Endothelial cell of umbilical vein (primary cell): ENCODE measurements at regions not wholly inside any gene's neighbourhood (a gene's known extent, or its start where the extent isn't known, plus 50 kb on each side); places are given as distances from the start of the nearest gene placed in this dataset.

ENCODE experiments used
- BruUV-seq: library from RNA; stranded (reverse); fragments of 400-500 nt; replicated peaks from 2 replicates; lab custom pipeline; 2021; lab: Mats Ljungman, UMichigan
- CTCF ChIA-PET: fragments of 300-600, 350-600 bp; sonication (Branson Sonifier 250); formaldehyde crosslinking; loops from one replicate; lab custom pipeline; 2021; ENCODE audit warnings: antibody characterized with exemption, inconsistent platforms; lab: Charles Lee
- POLR2A ChIA-PET: fragments of 300-600, 350-600 bp; sonication (Branson Sonifier 250); formaldehyde crosslinking; loops from one replicate; lab custom pipeline; 2021; ENCODE audit warnings: antibody characterized with exemption, inconsistent platforms; lab: Charles Lee
- DNase-seq: peaks from one replicate; pipeline ENCODE4 v3.0.0-alpha.2; 2011; ENCODE audit warnings: low read depth, low spot score
- FAIRE-seq: peaks from 2 replicates; lab custom pipeline; 2011; peaks lifted over from hg19 to GRCh38; lab: Jason Lieb, UNC
- H2AFZ ChIP-seq: 2 replicates; pipeline ENCODE4 v1.6.0; 2012; ENCODE audit warnings: low read depth, low read length, control low read depth, inconsistent platforms
- H3K27ac ChIP-seq: 2 replicates; pipeline ENCODE4 v1.5.1; 2011; ENCODE audit warnings: low read depth, mild to moderate bottlenecking, control low read depth, low read length, moderate library complexity; ENCODE audit not compliant: insufficient read depth
- H3K27me3 ChIP-seq, 2 experiments: 2 replicates each; pipeline versions ENCODE4 v1.6.0 to v1.6.1; 2011; ENCODE audit warnings: low read length in 2 of 2, mixed read lengths in 1 of 2; ENCODE audit not compliant: control insufficient read depth in 2 of 2, insufficient read depth in 2 of 2
- H3K36me3 ChIP-seq, 2 experiments: 2 replicates in 1 of 2; 3 replicates in 1 of 2; pipeline ENCODE4 v1.5.1; 2011; ENCODE audit warnings: low read length in 2 of 2, mild to moderate bottlenecking in 1 of 2, moderate library complexity in 1 of 2; ENCODE audit not compliant: control insufficient read depth in 2 of 2, insufficient read depth in 2 of 2; ENCODE audit errors: extremely low read depth in 1 of 2
- H3K4me1 ChIP-seq: 3 replicates; pipeline ENCODE4 v1.5.1; 2011; ENCODE audit warnings: mild to moderate bottlenecking, low read length; ENCODE audit not compliant: control insufficient read depth, insufficient read depth; ENCODE audit errors: extremely low read depth
- H3K4me2 ChIP-seq: 2 replicates; pipeline ENCODE4 v1.6.1; 2011; ENCODE audit warnings: low read length, control low read depth, mixed read lengths; ENCODE audit not compliant: insufficient read depth
- H3K4me3 ChIP-seq, 3 experiments: fragments of 200-600 bp in 1 of 3; sonication (generic), shearing (Covaris generic) in 1 of 3; replicated peaks in 1 of 3; 2 replicates each; pipeline ENCODE4 v1.5.1; 2011 to 2016; ENCODE audit warnings: control low read depth in 3 of 3, low read length in 3 of 3, mild to moderate bottlenecking in 2 of 3, inconsistent platforms in 1 of 3, low read depth in 1 of 3, moderate library complexity in 1 of 3; ENCODE audit not compliant: insufficient read depth in 1 of 3
- H3K79me2 ChIP-seq: 2 replicates; pipeline ENCODE4 v1.6.0; 2012; ENCODE audit warnings: low read length, inconsistent platforms; ENCODE audit not compliant: control insufficient read depth, insufficient read depth
- H3K9ac ChIP-seq: replicated peaks from 2 replicates; pipeline ENCODE3; 2011; ENCODE audit warnings: low read length, control low read depth; ENCODE audit not compliant: insufficient read depth; ENCODE audit errors: extremely low read depth
- H3K9me1 ChIP-seq: replicated peaks from 3 replicates; pipeline ENCODE4 v1.6.0; 2011; ENCODE audit warnings: mild to moderate bottlenecking, low read length; ENCODE audit not compliant: control insufficient read depth, insufficient read depth; ENCODE audit errors: extremely low read depth
- H3K9me3 ChIP-seq: replicated peaks from 2 replicates; pipeline ENCODE4 v1.5.1; 2012; ENCODE audit warnings: low read length, inconsistent platforms; ENCODE audit not compliant: control insufficient read depth, insufficient read depth
- H4K20me1 ChIP-seq: replicated peaks from 2 replicates; pipeline ENCODE3; 2011; ENCODE audit warnings: mild to moderate bottlenecking, low read length; ENCODE audit not compliant: control insufficient read depth, insufficient read depth; ENCODE audit errors: extremely low read depth
- EZH2 ChIP-seq: IDR thresholded peaks from 2 replicates; pipeline ENCODE4 v1.6.1; 2012; ENCODE audit warnings: borderline replicate concordance, low read depth, mild to moderate bottlenecking, moderate library complexity, low read length, inconsistent platforms; ENCODE audit not compliant: severe bottlenecking
- FOS ChIP-seq: IDR thresholded peaks from 2 replicates; pipeline ENCODE4 v1.6.1; 2011; ENCODE audit warnings: mild to moderate bottlenecking, low read length, moderate library complexity, borderline replicate concordance; ENCODE audit not compliant: insufficient read depth
- GATA2 ChIP-seq: IDR thresholded peaks from 2 replicates; pipeline ENCODE4 v1.7.0; 2011; ENCODE audit warnings: low read depth, mild to moderate bottlenecking, moderate library complexity, mixed read lengths, low read length; ENCODE audit not compliant: insufficient read length, insufficient read depth
- JUN ChIP-seq: IDR thresholded peaks from 2 replicates; pipeline ENCODE4 v1.6.1; 2011; ENCODE audit warnings: borderline replicate concordance, low read depth; ENCODE audit not compliant: insufficient read length, insufficient read depth
- MYC ChIP-seq: IDR thresholded peaks from one replicate; pipeline ENCODE4 v1.6.1; 2011; ENCODE audit warnings: mild to moderate bottlenecking, low read depth, low read length
- POLR2A ChIP-seq: IDR thresholded peaks from 2 replicates; pipeline ENCODE4 v1.6.1; 2012; ENCODE audit warnings: low read depth, mild to moderate bottlenecking, control low read depth, low read length
- POLR2AphosphoS5 ChIP-seq: IDR thresholded peaks from 2 replicates; pipeline ENCODE4 v1.6.1; 2012; ENCODE audit warnings: low read depth, mild to moderate bottlenecking, control low read depth, low read length, moderate library complexity; ENCODE audit not compliant: insufficient read depth
- dilution Hi-C: fragments of 300-500 bp; cut with MboI; formaldehyde crosslinking; loops from one replicate; pipeline ENCODE4 v1.15.0; 2019; ENCODE audit warnings: low sequenced_read_pairs; ENCODE audit not compliant: extremely low pct_ligation_motif_present
- intact Hi-C: fragments of 100-400 bp; cut with micrococcal nuclease; formaldehyde crosslinking; loops from one replicate; pipeline ENCODE4 v1.10.0; 2022
- TF ChIP-seq, protein P1 (sequence below): IDR thresholded peaks from 2 replicates; pipeline ENCODE4 v1.6.1; 2011; ENCODE audit not compliant: insufficient read depth, insufficient read length
- TF ChIP-seq, protein P2 (sequence below), 2 donors: IDR thresholded peaks; 1 replicate in 1 of 2; 2 replicates in 1 of 2; pipeline ENCODE4 v1.5.1; 2011; ENCODE audit warnings: low read length in 2 of 2, mild to moderate bottlenecking in 2 of 2, moderate library complexity in 2 of 2, control low read depth in 1 of 2, inconsistent platforms in 1 of 2, low read depth in 1 of 2; ENCODE audit not compliant: insufficient read depth in 1 of 2; ENCODE audit errors: extremely low read depth in 1 of 2

DNA sequence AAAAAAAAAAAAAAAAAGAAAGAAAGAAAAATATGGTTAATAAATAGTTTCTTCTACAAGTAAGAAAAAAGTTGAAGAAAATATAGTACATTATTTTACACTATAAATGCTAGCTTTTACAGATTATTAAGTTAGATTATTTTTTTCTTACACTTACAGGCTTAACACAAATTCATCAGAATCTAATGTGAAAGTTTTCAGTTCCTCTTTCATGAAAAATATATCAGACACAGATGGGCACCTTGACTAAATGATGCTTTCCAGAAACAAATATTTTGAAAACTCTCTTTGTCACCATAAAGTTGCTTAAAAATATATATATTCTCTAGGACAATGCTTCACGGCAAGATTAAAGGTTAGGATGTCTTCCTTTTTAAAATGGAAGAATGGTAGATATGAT, 321.8 kb upstream of the HSF2 start:
- dilution Hi-C loops, result no loop called here
- FAIRE-seq (no peak), DNase-seq (no peak)
- H3K4me3 ChIP-seq, result no peak overlapping the region
- no peaks in the 10 kb centered on the region for H3K79me2 ChIP-seq
- no peaks in the 10 kb centered on the region for H3K9me1 ChIP-seq
- no TSS peak for BruUV-seq
- no peak overlapping the region for H2AFZ ChIP-seq
- CTCF ChIA-PET, result interaction anchor here (0.6 kb wide), 1 partner anchor 419 kb away, joined by 3 read pairs; no protein-coding TSS in a partner anchor
- H3K4me1 ChIP-seq, result no peaks in the 10 kb centered on the region
- TF ChIP-seq FOS (no peak), POLR2AphosphoS5 (no peak), MYC (no peak), POLR2A (no peak)
- POLR2A ChIA-PET, result no interaction called here
- no peak overlapping the region for H3K9ac ChIP-seq
- H3K36me3 ChIP-seq, result no peaks in the 10 kb centered on the region
- H3K27ac ChIP-seq, result no peak overlapping the region
- intact Hi-C loops, result no loop called here
- H3K27me3 ChIP-seq, result no peaks in the 10 kb centered on the region
- H3K4me2 ChIP-seq, result no peak overlapping the region
- H3K9me3 ChIP-seq, result no peaks in the 10 kb centered on the region
- no peaks in the 10 kb centered on the region for H4K20me1 ChIP-seq

DNA sequence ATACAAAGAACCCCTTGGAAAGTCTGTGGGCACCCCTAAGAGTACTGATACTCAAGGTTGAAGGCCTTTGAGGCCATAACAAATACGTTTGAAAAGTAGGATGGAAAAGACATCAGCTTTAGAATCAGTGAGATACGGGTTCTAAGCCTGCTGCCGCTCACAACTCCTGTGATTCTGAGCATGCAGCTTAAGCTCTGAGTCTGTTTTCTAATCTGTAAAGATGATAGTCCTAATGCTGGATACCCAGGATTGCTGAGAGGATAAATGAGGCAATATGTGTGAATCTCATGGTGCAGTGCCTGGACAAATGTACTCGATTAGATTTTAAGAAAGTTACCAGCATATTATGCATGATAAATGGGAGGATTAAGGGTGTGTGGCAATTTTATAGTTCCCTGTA, 321.0 kb upstream of the HSF2 start:
- FAIRE-seq, result no peak
- no peak overlapping the region for H3K4me2 ChIP-seq

More for the DNA sequence above, 321.0 kb upstream of the HSF2 start:
- Histone ChIP-seq H4K20me1 (no peaks in the 10 kb centered on the region), H3K27me3 (no peaks in the 10 kb centered on the region), H3K4me3 (no peak overlapping the region), H2AFZ (no peak overlapping the region), H3K9ac (no peak overlapping the region), H3K79me2 (no peaks in the 10 kb centered on the region), H3K9me3 (no peaks in the 10 kb centered on the region), H3K9me1 (no peaks in the 10 kb centered on the region), H3K36me3 (no peaks in the 10 kb centered on the region), H3K4me1 (no peaks in the 10 kb centered on the region), H3K27ac (no peak overlapping the region)
- intact Hi-C loops (no loop called here), dilution Hi-C loops (no loop called here)
- no peak for TF ChIP-seq MYC
- no peak for TF ChIP-seq FOS
- TF ChIP-seq, protein P1, sequence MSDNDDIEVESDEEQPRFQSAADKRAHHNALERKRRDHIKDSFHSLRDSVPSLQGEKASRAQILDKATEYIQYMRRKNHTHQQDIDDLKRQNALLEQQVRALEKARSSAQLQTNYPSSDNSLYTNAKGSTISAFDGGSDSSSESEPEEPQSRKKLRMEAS, result no peak
- no peak for TF ChIP-seq POLR2A
- TF ChIP-seq, protein P2, sequence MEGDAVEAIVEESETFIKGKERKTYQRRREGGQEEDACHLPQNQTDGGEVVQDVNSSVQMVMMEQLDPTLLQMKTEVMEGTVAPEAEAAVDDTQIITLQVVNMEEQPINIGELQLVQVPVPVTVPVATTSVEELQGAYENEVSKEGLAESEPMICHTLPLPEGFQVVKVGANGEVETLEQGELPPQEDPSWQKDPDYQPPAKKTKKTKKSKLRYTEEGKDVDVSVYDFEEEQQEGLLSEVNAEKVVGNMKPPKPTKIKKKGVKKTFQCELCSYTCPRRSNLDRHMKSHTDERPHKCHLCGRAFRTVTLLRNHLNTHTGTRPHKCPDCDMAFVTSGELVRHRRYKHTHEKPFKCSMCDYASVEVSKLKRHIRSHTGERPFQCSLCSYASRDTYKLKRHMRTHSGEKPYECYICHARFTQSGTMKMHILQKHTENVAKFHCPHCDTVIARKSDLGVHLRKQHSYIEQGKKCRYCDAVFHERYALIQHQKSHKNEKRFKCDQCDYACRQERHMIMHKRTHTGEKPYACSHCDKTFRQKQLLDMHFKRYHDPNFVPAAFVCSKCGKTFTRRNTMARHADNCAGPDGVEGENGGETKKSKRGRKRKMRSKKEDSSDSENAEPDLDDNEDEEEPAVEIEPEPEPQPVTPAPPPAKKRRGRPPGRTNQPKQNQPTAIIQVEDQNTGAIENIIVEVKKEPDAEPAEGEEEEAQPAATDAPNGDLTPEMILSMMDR (IDR thresholded peaks at IDR 0.05; ENCODE audit: extremely low read depth in 1 of 2, insufficient read depth in 1 of 2, low read depth in 1 of 2, low read length in 2 of 2), result no peak
- no peak for TF ChIP-seq POLR2AphosphoS5
- no peak for TF ChIP-seq EZH2
- TF ChIP-seq GATA2, result no peak
- no peak for TF ChIP-seq JUN
- CTCF ChIA-PET, result no interaction called here
- POLR2A ChIA-PET, result no interaction called here
- BruUV-seq, result no TSS peak
- no peak for DNase-seq
